Neural crest cell (in vitro differentiated cells): ENCODE measurements at regions not wholly inside any gene's neighbourhood (a gene's known extent, or its start where the extent isn't known, plus 50 kb on each side); places are given as distances from the start of the nearest gene placed in this dataset.

Experiments
- DNase-seq: peaks from one replicate; pipeline ENCODE4 v3.0.0; 2021; ENCODE audit warnings: low read depth, mixed read lengths, low spot score
- H3K27ac Mint-ChIP-seq: one replicate; pipeline ENCODE4 v1.8.0; 2021; ENCODE audit warnings: mild to moderate bottlenecking, mixed read lengths; ENCODE audit not compliant: unreplicated experiment
- H3K27me3 Mint-ChIP-seq: 2 replicates; pipeline ENCODE4 v1.8.0; 2021; ENCODE audit warnings: low read depth, mild to moderate bottlenecking, mixed read lengths
- H3K36me3 Mint-ChIP-seq: 2 replicates; pipeline ENCODE4 v1.8.0; 2021; ENCODE audit warnings: low read depth, mild to moderate bottlenecking, mixed read lengths
- H3K4me1 Mint-ChIP-seq: 2 replicates; pipeline ENCODE4 v1.8.0; 2021; ENCODE audit warnings: mixed read lengths
- H3K4me3 Mint-ChIP-seq: one replicate; pipeline ENCODE4 v1.8.0; 2021; ENCODE audit warnings: mild to moderate bottlenecking, mixed read lengths
- H3K9me3 Mint-ChIP-seq: 2 replicates; pipeline ENCODE4 v1.8.0; 2021; ENCODE audit warnings: mixed read lengths
- CTCF ChIP-seq: fragments of 200-600 bp; sonication (generic); conservative IDR thresholded peaks from 2 replicates; pipeline ENCODE4 v1.5.0; 2021; ENCODE audit warnings: antibody characterized with exemption, mild to moderate bottlenecking

GRCh38 chr14:80446356-80446755 is 235.1 kb upstream of the DIO2 start:
- Mint-ChIP-seq H3K4me1 (no peaks in the 10 kb centered on the region), H3K36me3 (peaks cover 8% of the 10 kb centered on the region), H3K4me3 (no peak overlapping the region), H3K9me3 (peaks cover 14% of the 10 kb centered on the region), H3K27me3 (no peaks in the 10 kb centered on the region), H3K27ac (no peak overlapping the region)
- DNase-seq = no peak
- no peak for TF ChIP-seq CTCF

- no peak overlapping the region for H3K4me3 Mint-ChIP-seq
- peaks cover 5% of the 10 kb centered on the region for H3K36me3 Mint-ChIP-seq
- H3K27me3 Mint-ChIP-seq = no peaks in the 10 kb centered on the region
- no peaks in the 10 kb centered on the region for H3K4me1 Mint-ChIP-seq
- DNase-seq = no peak
- H3K9me3 Mint-ChIP-seq = peaks cover 11% of the 10 kb centered on the region
- TF ChIP-seq CTCF = no peak
- H3K27ac Mint-ChIP-seq = no peak overlapping the region
These were observed 234.3 kb upstream of the DIO2 start for GRCh38 chr14:80445605-80446004.

- Mint-ChIP-seq H3K27me3 (no peaks in the 10 kb centered on the region), H3K27ac (no peak overlapping the region), H3K4me1 (no peaks in the 10 kb centered on the region), H3K36me3 (peaks cover 2% of the 10 kb centered on the region), H3K9me3 (peaks cover 10% of the 10 kb centered on the region), H3K4me3 (no peak overlapping the region)
- no peak for DNase-seq
- TF ChIP-seq CTCF = no peak
These were observed 223.4 kb upstream of the DIO2 start for GRCh38 chr14:80434574-80435321.

GRCh38 chr14:80433811-80434210 is 222.5 kb upstream of the DIO2 start:
- DNase-seq = no peak
- H3K36me3 Mint-ChIP-seq = peaks cover under 1% of the 10 kb centered on the region
- no peaks in the 10 kb centered on the region for H3K27me3 Mint-ChIP-seq
- no peak overlapping the region for H3K27ac Mint-ChIP-seq
- TF ChIP-seq CTCF = no peak
- H3K4me1 Mint-ChIP-seq = no peaks in the 10 kb centered on the region
- no peak overlapping the region for H3K4me3 Mint-ChIP-seq
- H3K9me3 Mint-ChIP-seq = peaks cover 5% of the 10 kb centered on the region

- H3K27me3 Mint-ChIP-seq = no peaks in the 10 kb centered on the region
- H3K4me3 Mint-ChIP-seq = no peak overlapping the region
- no peaks in the 10 kb centered on the region for H3K36me3 Mint-ChIP-seq
- no peaks in the 10 kb centered on the region for H3K4me1 Mint-ChIP-seq
- no peak overlapping the region for H3K27ac Mint-ChIP-seq
- DNase-seq = no peak
- no peaks in the 10 kb centered on the region for H3K9me3 Mint-ChIP-seq
- TF ChIP-seq CTCF = no peak
These were observed 217.4 kb upstream of the DIO2 start for GRCh38 chr14:80428671-80429070.
